BLaER1 treated with 17β-estradiol and CSF1 and Interleukin-3, amounts not matched to agents 10 nM and 100 nM (cell line): ENCODE measurements at regions not wholly inside any gene's neighbourhood (a gene's known extent, or its start where the extent isn't known, plus 50 kb on each side); places are given as distances from the start of the nearest gene placed in this dataset.

Experiments used
- H3K27ac ChIP-seq, 11 experiments: shearing (Covaris generic); formaldehyde crosslinking; 2 replicates each; pipeline ENCODE4 v1.8.1; 2022
- H3K27me3 ChIP-seq, 11 experiments: shearing (Covaris generic); formaldehyde crosslinking; 2 replicates each; pipeline ENCODE4 v1.8.1; 2022
- H3K36me3 ChIP-seq, 11 experiments: shearing (Covaris generic); formaldehyde crosslinking; 2 replicates each; pipeline ENCODE4 v1.8.1; 2022
- H3K4me1 ChIP-seq, 10 experiments: shearing (Covaris generic); formaldehyde crosslinking; 2 replicates each; pipeline ENCODE4 v1.8.1; 2022
- H3K4me2 ChIP-seq, 11 experiments: shearing (Covaris generic); formaldehyde crosslinking; 2 replicates each; pipeline ENCODE4 v1.8.1; 2022
- H3K4me3 ChIP-seq, 10 experiments: shearing (Covaris generic); formaldehyde crosslinking; 2 replicates each; pipeline ENCODE4 v1.8.1; 2022
- H3K9ac ChIP-seq, 11 experiments: shearing (Covaris generic); formaldehyde crosslinking; 2 replicates each; pipeline ENCODE4 v1.8.1; 2022
- H3K9me3 ChIP-seq, 11 experiments: shearing (Covaris generic); formaldehyde crosslinking; replicated peaks in 1 of 11; 2 replicates each; pipeline ENCODE4 v1.8.1; 2022
- H4K20me1 ChIP-seq, 11 experiments: shearing (Covaris generic); formaldehyde crosslinking; 2 replicates each; pipeline ENCODE4 v1.8.1; 2022
- Cebpa-rat ChIP-seq, 11 experiments: shearing (Covaris generic); IDR thresholded peaks; 2 replicates each; pipeline ENCODE4 v1.8.1; 2022

DNA sequence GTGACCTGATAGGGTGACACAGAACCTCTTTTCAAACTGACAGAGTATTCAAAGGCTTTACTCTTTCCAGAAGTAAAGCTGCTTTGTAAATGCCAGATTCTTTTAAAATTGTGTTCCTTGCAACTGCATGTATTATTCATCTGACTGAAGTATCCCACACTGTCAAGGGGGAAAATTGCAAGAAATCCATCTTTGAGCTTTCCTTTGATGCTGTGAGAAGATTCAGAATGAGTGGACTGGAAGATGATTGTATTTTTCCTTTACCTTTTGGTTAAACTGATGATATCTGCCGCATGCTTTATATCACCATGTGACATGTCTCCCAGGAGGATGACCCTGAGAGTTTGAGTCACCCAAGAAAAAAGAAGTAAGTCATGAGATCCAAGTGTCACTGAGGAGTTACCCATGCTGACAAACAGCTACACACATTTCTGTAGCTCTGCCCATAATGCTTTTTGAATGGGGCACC is 250.8 kb upstream of the CBLB start:
- Histone ChIP-seq H3K36me3 (no peaks in the 10 kb centered on the region), H3K4me1 (peaks cover 0 to 22% (median 0%) of the 10 kb centered on the region in 10 experiments; a peak in 4 of 20 replicates), H3K4me2 (peak overlapping the region in 2 of 11 experiments; percentile 46 to 66; a peak in 4 of 22 replicates), H3K27me3 (no peaks in the 10 kb centered on the region), H3K4me3 (no peak overlapping the region), H4K20me1 (no peaks in the 10 kb centered on the region), H3K9me3 (no peaks in the 10 kb centered on the region), H3K27ac (peak overlapping the region in 3 of 11 experiments; percentile 2 to 58 (median 40); a peak in 3 of 22 replicates), H3K9ac (no peak overlapping the region)
- TF ChIP-seq Cebpa-rat (IDR thresholded peaks at IDR 0.05) = no peak

DNA sequence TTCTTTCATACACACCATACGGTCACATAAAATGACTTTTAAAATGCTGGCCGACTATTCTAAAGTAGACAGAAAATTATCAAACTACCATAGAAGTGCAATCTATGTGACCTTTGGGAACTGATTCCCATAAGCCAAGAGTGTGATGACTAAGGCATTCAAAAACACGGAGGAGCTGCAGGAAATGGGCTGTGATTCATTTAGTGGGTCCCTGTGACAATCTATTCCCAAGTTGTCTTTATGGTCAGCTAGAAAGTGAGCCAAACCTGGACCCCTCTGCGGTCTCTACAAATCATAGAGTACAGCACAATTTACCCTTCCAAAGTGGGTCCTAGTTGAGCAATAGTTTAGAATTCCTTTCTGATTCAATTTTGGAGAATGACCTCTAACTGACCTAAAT is 251.5 kb upstream of the CBLB start:
- peak overlapping the region in 2 of 11 experiments; percentile 46 to 66; a peak in 4 of 22 replicates for H3K4me2 ChIP-seq
- no peaks in the 10 kb centered on the region for H3K36me3 ChIP-seq
- H3K4me3 ChIP-seq = no peak overlapping the region
- TF ChIP-seq Cebpa-rat (IDR thresholded peaks at IDR 0.05) = no peak
- H3K9me3 ChIP-seq = no peaks in the 10 kb centered on the region
- peak overlapping the region in 2 of 11 experiments; percentile 13 to 58; a peak in 3 of 22 replicates for H3K27ac ChIP-seq
- no peaks in the 10 kb centered on the region for H3K27me3 ChIP-seq
- H4K20me1 ChIP-seq = no peaks in the 10 kb centered on the region
- peaks cover 0 to 22% (median 0%) of the 10 kb centered on the region in 10 experiments; a peak in 4 of 20 replicates for H3K4me1 ChIP-seq
- no peak overlapping the region for H3K9ac ChIP-seq

DNA sequence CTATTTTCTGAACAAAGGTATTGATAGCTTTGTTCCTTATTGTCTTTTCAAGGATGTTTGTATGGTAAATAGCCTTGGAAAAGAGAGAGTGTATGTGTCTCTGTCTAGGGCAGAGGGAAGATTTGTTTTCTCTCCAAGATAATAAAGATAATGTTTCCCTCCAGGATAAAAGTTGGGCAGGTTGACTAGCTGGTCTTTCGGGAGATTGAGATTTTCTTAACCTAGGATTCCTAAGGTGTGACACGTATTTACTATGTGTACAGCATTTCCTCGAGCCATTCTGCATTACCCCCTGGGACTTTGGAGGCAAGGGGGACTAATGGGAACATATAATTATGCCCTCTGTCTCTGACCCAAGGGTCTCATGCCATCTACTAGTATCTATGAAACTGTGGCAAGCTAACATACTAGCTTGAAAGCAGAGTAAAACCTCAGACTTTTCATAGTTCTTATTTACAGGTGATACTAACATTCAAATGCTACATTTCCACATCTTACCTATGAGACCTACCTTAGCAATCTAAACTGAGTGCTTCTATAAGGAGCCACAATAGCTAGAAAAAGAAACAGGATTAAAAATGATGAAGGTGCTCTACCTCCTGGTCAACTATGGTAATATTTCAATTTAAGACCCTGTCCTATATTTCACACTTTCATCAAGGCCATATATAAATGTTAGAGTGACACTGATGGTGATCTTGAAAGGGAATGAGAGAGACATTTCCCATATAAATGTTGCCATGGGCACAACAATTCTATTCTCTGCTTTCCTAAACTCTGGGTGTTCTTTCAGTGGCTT is 252.9 kb upstream of the CBLB start:
- H3K4me3 ChIP-seq = no peak overlapping the region
- no peak overlapping the region for H3K9ac ChIP-seq
- peaks cover 0 to 22% (median 0%) of the 10 kb centered on the region in 10 experiments; a peak in 4 of 20 replicates for H3K4me1 ChIP-seq
- no peak for TF ChIP-seq Cebpa-rat (IDR thresholded peaks at IDR 0.05)
- H3K4me2 ChIP-seq = no peak overlapping the region
- H4K20me1 ChIP-seq = no peaks in the 10 kb centered on the region
- no peaks in the 10 kb centered on the region for H3K9me3 ChIP-seq
- H3K27me3 ChIP-seq = no peaks in the 10 kb centered on the region
- no peak overlapping the region for H3K27ac ChIP-seq
- no peaks in the 10 kb centered on the region for H3K36me3 ChIP-seq

DNA sequence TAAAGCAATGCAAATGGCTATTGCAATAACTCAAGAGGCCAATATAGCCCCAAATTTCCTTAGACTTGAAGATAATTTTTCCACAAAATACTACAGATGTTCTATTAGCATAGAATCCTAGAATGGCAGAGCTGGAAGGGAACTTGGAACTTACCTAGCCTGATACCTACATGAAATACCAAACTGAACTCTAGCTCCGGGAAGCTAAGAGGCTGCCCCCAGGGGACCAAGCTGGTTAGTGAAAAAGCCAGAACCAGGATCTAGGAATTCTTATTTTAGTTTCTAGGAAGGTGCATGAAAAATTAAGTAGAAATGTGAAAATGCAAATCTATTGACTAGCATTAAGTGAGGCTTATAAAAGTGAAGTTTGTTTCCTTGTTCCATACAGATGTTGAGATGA is 256.0 kb upstream of the CBLB start:
- no peaks in the 10 kb centered on the region for H3K27me3 ChIP-seq
- TF ChIP-seq Cebpa-rat (IDR thresholded peaks at IDR 0.05) = no peak
- no peaks in the 10 kb centered on the region; a peak in 1 of 22 replicates for H4K20me1 ChIP-seq
- H3K36me3 ChIP-seq = no peaks in the 10 kb centered on the region
- no peaks in the 10 kb centered on the region for H3K9me3 ChIP-seq
- no peak overlapping the region for H3K4me2 ChIP-seq
- H3K27ac ChIP-seq = no peak overlapping the region
- no peak overlapping the region for H3K4me3 ChIP-seq
- peaks cover 0 to 9% (median 0%) of the 10 kb centered on the region in 10 experiments; a peak in 4 of 20 replicates for H3K4me1 ChIP-seq
- H3K9ac ChIP-seq = no peak overlapping the region

DNA sequence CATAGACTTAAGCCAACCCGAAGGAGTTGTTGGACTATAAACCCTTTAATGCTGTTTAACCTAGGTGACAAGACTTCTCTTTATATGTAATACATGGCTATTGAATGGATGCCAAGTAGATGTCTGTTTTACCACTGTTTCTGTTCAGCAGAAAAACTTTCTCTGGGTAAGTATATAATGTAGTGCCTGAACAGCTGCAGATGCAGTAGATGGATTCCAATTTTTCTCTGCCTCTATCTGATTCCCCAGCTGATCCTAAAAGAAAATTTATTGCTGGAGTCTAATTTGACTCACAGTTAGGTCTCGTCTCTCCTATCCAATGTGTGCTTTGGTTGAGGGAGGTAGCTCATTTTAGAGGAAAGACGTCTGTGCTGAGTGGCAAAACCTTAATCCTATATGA is 256.5 kb upstream of the CBLB start:
- no peak overlapping the region for H3K4me3 ChIP-seq
- H3K4me1 ChIP-seq = peaks cover 0 to 4% (median 0%) of the 10 kb centered on the region in 10 experiments; a peak in 4 of 20 replicates
- no peaks in the 10 kb centered on the region; a peak in 1 of 22 replicates for H4K20me1 ChIP-seq
- H3K27ac ChIP-seq = no peak overlapping the region
- H3K4me2 ChIP-seq = no peak overlapping the region
- no peaks in the 10 kb centered on the region for H3K36me3 ChIP-seq
- no peak overlapping the region for H3K9ac ChIP-seq
- H3K9me3 ChIP-seq = no peaks in the 10 kb centered on the region
- TF ChIP-seq Cebpa-rat (IDR thresholded peaks at IDR 0.05) = no peak
- no peaks in the 10 kb centered on the region for H3K27me3 ChIP-seq

DNA sequence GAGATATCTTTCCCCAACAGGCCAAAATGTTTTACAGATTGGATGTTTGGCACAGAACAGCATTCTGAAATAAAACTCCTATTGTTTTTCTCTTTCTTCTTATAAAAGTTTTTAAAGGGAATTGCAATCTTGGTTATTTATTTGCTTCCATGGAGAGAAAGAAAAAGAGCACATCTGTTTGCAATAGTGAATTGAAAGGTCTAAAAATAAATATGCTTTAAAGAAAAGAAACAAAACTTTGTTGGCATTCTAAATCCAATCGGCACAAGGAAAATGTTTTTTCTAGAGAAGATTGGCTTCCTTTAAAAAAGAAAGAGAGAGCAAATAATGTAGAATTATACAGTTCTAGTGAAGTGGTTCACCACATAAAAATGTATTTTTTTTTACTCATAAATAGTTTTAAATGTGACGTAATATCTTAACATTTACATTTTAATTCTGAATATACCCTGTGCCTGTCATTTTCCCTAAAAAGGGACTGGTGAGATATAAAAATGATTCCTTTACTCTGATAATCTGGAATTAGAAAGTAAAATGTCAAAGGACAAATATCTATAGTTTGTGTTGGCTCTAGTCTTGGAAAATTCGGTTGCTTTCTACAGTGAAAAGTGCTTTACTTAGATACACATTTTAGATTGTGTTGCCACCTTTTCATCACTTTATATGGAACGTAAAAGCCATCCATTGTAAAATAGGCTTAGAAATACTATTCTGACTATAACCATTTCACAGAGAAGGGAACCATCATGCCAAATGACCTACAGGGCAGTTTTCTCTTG is 257.4 kb upstream of the CBLB start:
- peaks cover 0 to 7% (median 0%) of the 10 kb centered on the region in 10 experiments; a peak in 4 of 20 replicates for H3K4me1 ChIP-seq
- H3K4me2 ChIP-seq = no peak overlapping the region
- no peak overlapping the region for H3K4me3 ChIP-seq

DNA sequence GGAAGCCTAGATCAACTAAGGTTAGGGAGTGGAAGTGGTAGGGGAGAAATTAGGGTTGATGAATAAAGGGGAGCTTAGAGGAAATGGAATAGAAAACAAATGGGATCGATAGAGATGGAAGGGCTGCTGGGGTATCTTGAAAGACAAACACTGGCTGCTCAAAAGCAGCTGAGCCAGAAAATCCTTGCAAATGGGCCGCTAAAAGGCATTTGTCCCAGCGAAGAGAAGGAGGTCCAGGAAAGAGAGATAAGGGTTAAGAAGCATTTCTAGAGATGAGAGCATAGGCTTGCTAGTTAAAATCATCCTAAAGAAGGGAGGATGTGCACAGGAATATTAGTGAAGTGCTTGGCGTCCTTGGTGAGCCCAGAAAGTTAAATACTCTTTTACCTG is 258.0 kb upstream of the CBLB start:
- Histone ChIP-seq H3K4me2 (no peak overlapping the region), H3K4me3 (no peak overlapping the region), H3K9me3 (no peaks in the 10 kb centered on the region), H3K27me3 (no peaks in the 10 kb centered on the region), H3K27ac (no peak overlapping the region), H4K20me1 (no peaks in the 10 kb centered on the region; a peak in 1 of 22 replicates), H3K4me1 (peaks cover 0 to 10% (median 0%) of the 10 kb centered on the region in 10 experiments; a peak in 4 of 20 replicates), H3K9ac (no peak overlapping the region), H3K36me3 (no peaks in the 10 kb centered on the region)
- TF ChIP-seq Cebpa-rat (IDR thresholded peaks at IDR 0.05) = no peak

More for the DNA sequence above, 257.4 kb upstream of the CBLB start:
- no peaks in the 10 kb centered on the region; a peak in 1 of 22 replicates for H4K20me1 ChIP-seq
- H3K9ac ChIP-seq = no peak overlapping the region
- H3K27ac ChIP-seq = no peak overlapping the region
- no peaks in the 10 kb centered on the region for H3K27me3 ChIP-seq
- H3K36me3 ChIP-seq = no peaks in the 10 kb centered on the region
- no peak for TF ChIP-seq Cebpa-rat (IDR thresholded peaks at IDR 0.05)
- H3K9me3 ChIP-seq = no peaks in the 10 kb centered on the region

DNA sequence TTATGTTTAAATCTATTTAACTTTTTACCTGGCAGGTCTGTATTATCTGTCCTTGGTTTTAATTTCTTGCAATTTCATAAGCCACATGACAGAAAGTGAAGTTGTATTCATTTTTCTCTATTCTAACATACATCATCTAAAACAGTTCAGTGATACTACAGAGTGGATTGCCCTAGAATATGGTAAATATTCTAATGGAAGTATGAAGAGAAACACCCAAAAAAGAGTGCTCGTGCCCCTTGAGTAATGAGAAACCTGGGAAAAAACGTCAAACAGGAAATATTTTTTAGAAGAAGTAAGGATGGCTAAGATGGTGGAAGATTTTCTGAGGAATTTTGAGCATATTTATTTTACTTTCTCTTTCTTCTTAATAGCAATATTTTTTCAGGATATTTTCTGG is 261.1 kb upstream of the CBLB start:
- Histone ChIP-seq H3K27me3 (no peaks in the 10 kb centered on the region), H3K4me1 (peaks cover 0 to 10% (median 0%) of the 10 kb centered on the region in 10 experiments; a peak in 4 of 20 replicates), H3K4me2 (no peak overlapping the region), H3K9ac (no peak overlapping the region), H4K20me1 (no peaks in the 10 kb centered on the region; a peak in 1 of 22 replicates), H3K27ac (no peak overlapping the region), H3K4me3 (no peak overlapping the region), H3K9me3 (peaks cover under 1 to 5% (median 2%) of the 10 kb centered on the region in 11 experiments; a peak in 18 of 22 replicates), H3K36me3 (peaks cover 0 to 1% (median 0%) of the 10 kb centered on the region in 11 experiments; a peak in 1 of 22 replicates)
- TF ChIP-seq Cebpa-rat (IDR thresholded peaks at IDR 0.05) = no peak
